ENCODE measurements at regions not wholly inside any gene's neighbourhood (a gene's known extent, or its start where the extent isn't known, plus 50 kb on each side); places are given as distances from the start of the nearest gene placed in this dataset.

GRCh38 chr2:198238429-198238828 lies 434.0 kb downstream of the PLCL1 start:
- TF ChIP-seq POLR2A (IDR thresholded peaks at IDR 0.05; ENCODE audit: low read depth, low read length) (no peak), POLR2AphosphoS5 (IDR thresholded peaks at IDR 0.05; ENCODE audit: low read depth, low read length) (no peak), SPI1 (IDR thresholded peaks at IDR 0.05; ENCODE audit: low read depth, low read length) (no peak), PAX5 (IDR thresholded peaks at IDR 0.05; ENCODE audit: insufficient read depth, low read length, severe bottlenecking) (no peak), TAF1 (IDR thresholded peaks at IDR 0.05; ENCODE audit: low read depth, low read length) (no peak)

Data from GM12891 (cell line).